GM21381 (cell line): ENCODE measurements at regions not wholly inside any gene's neighbourhood (a gene's known extent, or its start where the extent isn't known, plus 50 kb on each side); places are given as distances from the start of the nearest gene placed in this dataset.
"Not testable (repeated sequence)": the region's sequence is repeated elsewhere in the genome, so short reads cannot be mapped to it uniquely, and the experiment has no call there.

Source experiments
- ATAC-seq: cut with Tn5 transposase; IDR thresholded peaks from one replicate; pipeline ENCODE4 v1.9.1; 2021; ENCODE audit warnings: mild to moderate bottlenecking, moderate library complexity; ENCODE audit not compliant: unreplicated experiment

DNA sequence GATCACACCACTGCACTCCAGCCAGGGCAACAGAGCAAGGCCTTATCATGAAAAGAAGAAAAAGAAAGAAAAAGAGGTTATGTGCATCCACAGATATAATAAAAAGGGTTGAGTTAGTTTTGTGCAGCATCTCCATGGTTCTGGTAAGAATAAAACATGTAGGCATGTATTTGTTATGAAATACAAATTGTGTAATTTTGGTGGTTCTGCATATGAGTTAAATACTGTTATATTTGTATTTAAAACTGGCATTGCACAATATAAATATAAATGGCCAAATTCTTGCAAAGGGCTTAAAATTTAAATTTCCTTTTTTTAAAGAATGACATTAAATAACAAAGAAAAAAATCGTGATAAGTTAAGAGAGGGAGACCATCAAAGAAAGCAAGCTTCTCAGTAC, 159.1 kb upstream of the PREP start:
- no peak for ATAC-seq

DNA sequence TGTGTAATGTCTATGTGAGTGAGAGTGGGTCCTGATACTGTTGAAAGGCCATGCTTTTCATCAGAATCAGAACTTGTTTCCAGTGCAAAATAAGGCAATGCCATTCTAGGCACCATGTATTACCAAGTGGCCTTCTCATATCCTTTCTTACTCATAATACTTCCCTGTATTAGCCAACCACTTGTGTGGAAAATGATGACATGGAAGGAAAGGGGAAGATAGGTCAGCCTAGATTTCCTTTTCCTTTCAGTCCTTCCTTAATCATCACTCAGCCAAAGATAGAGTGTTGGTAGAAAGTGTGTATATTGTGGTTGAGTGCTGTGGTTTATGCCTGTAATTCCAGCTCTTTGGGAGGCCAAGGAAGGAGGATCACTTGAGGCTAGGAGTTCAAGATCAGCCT, 158.6 kb upstream of the PREP start:
- no peak for ATAC-seq

DNA sequence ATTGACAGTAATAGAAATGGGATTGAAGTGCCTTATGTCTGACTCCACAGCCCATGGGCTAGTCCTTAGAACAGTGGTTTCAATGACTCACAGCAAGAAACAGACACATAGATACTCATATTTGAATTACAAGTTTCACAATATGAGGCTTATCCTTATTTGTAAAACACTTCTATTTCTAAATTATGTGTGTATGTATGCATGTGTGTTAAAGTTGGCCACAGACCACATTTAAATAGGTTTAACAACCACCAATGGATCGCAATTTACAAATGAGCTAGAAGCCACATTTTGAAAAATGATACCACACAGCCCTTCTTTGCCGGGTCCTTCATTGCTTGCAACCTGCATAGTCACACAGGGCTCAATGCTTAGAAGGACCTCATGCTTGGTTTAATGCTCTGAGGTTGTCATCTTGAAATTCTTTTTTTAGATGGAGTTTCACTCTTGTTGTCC, 157.8 kb upstream of the PREP start:
- peak; percentile 82 for ATAC-seq

DNA sequence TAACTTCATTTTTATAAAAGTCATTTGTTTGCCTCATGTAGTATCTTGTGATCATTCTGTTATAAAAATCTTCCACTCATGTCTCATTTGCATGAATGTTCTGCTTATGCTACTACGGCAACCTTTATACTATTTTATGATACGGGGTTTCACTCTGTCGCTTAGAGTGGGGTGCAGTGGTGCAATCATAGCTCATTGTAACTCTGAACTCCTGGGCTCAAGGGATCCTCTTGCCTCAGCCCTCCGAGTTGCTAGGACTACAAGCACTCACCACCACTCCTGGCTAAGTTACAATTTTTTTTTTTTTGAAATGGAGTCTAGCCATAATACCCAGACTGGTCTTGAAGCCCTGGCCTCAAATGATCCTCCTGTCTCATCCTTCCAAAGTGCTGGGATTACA, 154.4 kb upstream of the PREP start:
- ATAC-seq, result no peak

DNA sequence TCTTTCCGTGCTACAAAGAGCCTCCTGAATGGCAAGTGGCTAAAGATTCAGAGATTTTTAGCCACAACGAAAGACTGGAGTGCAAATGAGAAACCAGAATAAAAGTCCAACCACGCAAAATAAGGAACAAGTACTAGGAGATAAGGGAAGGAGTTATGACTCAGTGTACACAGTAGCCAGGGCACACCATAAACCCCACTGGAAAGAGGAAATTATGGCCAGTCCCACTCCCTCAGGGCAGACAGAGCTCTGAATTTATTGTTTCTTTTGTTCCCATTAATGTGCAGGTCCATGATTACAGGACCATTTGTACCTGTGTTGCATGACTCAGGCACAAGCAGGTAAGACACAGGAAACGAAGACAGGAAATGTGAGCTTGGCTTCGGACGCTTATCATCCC, 150.3 kb upstream of the PREP start:
- no peak for ATAC-seq

DNA sequence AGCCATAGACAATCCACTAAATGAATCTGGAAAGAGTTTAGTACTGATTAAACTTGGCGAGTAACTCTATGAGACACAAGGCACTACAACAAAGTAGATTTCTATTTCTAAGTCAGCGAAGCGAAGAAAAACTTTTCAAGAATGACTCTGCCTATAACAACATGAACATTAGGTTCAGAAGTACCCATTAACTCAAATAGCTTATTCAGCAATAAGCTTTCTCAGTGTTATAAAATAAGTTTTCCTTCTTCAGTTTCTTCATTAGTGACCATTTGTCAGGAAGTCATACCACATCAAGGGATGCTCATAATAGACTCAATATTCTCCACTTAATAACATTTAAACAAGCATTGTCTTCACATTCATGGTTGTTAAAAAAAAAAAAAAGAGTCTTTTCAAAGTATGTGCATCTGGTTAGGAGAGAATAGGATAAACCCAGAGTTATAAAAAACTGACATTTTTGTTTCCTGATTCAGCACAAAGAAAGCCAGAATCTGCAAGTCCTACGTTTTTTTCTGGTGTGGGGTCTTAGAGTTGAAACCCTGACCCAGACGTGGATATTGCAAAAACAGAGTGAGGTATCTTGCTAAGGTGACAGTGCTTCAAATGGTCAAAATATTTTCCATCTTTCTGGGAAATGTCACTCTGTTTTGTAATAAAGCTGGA, 148.2 kb upstream of the PREP start:
- ATAC-seq, result no peak

DNA sequence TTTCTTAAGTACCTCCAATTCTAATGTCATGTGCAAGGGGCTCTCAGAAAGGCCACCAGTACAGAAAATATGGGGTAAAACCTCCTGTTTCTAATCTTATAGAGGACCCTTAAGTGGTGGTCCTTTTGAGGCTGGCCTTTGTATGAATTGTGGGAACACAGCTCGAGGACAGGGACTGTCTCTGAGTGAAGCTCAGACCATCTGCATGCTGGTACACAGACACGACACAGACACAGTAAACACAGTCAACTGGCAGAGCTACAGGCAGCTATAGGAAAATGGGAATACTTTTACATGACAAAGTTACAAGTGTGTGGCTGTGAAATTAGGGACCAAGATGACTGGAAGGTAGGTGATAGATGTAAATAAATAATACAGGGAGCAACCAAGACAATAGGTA, 143.9 kb upstream of the PREP start:
- ATAC-seq, result no peak

DNA sequence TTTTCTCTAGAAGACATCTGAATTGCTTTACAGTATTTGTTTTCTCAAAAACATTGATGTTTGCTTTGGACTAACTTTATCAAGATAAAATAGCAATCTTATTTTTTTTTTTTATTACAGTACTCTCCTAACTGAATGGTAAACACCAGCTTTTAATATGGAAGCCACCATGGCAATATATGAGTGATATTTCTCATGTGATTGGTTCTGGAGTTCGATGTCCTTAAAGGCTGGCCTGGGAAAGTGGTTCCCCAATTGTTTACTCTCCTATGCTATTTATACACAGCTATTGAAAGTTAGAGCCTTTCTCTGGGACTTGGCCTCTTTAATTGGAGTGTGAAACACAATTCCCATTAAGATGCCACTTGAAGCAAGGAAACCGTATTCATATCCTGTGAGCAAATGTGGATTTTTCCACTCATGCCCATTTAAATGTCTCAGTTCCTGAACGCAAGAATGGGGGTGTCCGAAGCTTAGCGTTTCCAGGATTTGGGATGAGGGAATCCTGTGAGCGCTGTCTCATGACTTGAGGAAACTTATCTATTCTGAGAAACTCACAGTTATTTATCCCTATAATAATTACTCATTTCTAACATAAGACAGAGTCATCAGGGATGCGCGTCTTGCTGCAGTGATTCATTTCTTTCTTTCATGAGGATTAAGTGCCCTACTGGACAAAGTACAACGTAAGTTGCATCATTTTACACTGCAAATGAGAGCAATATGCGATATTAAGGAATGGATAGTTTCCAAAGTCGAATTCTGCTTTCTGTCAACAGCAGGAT, 143.3 kb upstream of the PREP start:
- no peak for ATAC-seq

DNA sequence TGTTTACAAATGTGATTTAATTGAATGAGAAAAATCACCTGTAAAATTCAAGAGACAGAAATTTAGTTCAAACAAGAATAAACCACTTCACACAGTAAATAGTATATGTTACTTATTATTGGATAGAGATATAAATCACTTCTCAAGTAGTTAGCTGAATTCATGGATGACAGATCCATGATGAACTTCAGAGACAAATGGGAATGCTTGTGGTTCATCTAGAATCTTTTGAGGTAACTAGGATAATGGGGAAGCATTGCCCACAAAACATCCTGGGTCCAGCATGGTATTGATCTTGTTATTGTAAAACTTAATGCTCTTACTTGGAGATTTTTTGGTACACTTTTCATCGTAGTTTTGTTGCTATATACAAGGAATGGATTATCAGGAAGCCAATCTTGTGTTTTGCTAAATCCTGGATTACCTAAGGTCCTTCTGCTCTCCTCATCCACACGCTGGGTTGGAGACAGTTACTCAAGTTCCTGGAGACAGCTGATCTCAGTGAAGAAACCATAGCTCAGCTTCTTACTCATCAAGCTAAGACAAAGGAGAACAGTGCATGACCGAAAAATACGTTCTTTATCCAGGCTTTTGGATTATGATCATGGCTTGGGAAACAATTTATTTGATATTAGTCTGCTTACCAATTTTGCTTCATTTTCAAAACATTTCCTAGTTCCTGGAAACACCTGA, 142.5 kb upstream of the PREP start:
- no peak for ATAC-seq

DNA sequence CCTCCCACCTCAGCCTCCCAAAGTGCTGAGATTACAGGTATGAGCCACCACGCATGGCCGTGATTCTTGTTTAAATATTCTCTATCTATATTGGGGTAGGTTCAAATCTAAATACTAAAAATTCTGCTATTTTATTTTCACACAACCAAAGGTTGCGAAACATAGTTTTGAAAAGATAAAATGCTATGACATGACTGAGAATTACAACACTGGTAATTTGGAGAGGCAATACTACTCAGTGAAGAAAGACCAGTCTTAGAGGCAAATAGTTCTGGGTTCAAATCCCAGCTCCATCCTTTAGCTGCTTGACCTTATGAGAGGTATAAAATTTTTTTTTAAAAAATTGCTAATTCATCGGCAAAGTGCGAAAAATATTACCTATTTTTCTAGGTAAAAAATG, 137.0 kb upstream of the PREP start:
- no peak for ATAC-seq

DNA sequence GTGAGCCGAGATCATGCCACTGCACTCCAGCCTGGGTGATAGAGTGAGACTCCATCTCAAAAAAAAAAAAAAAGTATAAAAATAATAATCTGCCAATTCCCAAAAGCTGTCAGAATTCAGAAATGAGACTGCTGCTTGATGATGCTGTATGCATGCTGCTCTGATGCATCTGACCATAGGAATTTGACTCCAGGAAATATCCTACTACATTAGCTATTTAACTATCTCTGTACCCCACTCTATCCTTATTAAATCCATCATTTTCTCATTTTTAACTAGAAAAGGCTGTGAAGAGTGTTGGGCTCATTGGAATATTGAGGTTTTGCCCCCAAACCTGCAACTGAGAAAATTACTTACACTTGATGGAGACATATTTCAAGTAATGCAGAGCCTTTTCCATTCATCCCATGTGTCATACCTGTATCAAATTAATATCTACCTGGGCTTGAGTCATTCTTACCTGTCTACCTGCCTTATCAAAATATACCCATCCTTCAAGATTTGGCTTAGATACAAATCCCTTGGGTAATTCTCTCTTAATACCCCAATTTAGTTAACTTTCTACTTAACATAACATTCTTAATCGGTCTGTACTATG, 135.2 kb upstream of the PREP start:
- no peak for ATAC-seq

DNA sequence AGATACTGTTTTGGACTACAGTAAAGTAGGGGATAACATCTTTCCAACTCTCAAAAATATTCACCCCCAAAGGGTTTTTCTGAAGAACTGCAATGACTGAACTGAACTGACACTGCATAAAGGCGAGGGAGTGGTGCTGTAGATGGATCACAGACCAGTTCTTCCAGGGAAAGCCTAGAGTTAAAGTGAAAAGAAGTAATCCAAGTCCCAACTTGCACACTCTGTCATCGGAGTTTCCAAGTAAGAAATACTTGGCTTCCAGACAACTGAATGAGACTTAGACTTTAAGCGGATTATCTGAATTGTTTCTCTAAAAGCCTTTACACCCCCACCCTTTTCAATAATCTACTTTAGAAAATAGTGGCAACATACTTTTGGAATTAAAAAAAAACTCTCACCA, 134.1 kb upstream of the PREP start:
- ATAC-seq, result no peak

DNA sequence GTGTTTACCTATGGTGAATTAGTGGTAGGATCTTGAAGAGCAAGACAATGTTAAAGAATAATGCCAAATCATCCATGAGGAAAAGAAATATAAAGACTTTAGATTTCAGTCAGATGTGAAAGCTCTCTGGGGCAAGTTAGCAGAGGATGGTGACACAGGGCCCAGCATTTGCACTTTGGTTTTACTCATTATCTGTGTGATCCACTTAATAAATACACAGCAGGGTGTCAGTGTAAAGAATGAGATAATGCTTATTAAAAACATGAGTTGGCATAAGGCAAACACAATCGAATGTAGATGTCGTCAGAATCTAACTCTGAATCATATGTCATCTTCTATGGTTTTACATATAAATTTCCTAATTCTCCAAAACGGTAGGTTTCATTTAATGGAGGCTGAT, 130.4 kb upstream of the PREP start:
- no peak for ATAC-seq

DNA sequence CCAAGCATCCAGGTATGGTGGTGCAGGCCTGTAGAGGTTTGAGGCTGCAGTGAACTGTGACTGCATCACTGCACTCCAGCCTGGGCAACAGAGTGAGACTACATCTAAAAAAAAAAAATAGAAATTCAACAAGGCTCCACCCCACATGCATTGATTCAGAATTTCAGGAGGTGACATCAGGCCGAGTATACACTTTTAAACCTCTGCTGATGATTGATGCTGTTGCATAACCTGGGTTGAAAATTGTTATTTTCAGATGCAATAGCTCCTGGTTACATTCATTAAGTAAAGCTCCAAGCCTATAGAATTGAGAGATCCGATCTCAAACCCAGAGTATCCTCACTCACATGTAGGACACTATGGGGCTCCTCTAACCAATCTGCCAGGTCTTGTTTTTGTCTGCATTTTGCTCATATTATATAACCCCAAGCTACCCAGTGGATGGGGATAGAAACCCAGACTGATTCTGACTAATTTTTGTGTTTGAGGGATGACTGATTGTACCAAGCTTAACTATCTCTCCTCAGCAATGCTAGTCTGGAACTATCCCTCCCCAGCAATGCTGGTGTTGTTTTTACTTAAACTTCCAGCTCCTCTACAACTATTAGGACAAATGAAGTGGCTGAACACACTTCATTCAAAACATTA, 123.5 kb upstream of the PREP start:
- ATAC-seq, result no peak

DNA sequence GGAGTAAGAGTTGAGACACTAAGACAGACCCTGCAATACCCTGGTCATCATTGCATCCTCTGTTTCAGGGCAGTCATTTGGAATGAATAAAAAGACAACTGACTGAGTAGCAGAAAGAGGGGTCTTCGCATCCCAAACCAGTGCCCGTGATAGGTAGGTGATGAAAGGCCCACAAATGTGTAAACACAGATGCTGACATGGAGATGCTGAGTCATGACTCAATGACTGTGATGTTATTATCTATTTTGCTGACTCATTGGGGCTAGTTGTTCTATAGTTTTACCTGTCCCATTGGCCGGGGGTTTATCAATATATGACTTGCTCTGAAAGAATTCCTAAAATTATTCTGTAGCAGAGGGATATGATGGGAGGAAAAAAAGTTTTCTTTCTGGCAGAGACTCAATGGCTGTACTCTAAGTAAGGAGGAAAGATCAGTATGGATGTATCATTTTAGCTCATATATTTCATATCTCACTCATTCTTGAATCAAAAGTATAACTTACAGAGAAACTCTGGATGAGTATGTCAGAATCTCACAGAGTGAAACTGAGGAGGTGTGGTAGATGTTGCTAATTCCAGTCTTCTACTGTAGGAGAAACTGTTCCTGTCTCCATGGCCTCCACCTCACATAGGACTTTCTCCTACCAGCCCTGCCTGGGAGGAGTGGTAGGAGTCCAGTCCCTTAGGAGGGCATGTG, 119.9 kb upstream of the PREP start:
- ATAC-seq, result no peak

DNA sequence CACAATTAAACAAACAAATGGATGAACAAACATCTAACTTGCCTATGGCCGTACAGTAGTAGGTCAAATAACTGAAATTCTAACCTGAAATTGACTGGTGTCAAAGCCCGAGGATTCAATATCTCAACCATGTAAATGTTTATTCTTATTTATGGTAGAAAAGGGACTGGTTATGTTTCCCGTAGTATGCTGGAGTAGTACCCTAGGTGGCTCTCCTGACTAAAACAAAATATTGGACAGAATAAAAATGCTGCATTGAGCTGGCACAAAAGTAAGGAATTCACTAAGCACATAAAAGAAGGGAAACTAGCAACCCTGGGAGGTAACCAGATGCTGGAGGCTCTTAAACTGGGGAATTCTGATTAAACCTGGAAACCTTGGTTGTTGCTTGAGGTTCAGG, 117.1 kb upstream of the PREP start:
- no peak for ATAC-seq

DNA sequence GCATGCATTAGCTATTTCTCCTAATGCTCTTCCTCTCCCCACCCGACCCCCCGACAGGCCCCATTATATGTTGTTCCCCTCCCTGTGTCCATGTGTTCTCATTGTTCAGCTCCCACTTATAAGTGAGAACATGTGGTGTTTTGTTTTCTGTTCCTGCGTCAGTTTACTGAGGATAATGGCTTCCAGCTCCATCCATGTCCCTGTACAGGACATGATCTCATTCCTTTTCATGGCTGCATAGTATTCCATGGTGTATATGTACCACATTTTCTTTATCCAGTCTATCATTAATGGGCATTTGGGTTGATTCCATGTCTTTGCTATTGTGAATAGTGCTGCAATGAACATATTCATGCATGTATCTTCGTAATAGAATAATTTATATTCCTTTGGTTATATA, 116.1 kb upstream of the PREP start:
- not testable (repeated sequence) for ATAC-seq

DNA sequence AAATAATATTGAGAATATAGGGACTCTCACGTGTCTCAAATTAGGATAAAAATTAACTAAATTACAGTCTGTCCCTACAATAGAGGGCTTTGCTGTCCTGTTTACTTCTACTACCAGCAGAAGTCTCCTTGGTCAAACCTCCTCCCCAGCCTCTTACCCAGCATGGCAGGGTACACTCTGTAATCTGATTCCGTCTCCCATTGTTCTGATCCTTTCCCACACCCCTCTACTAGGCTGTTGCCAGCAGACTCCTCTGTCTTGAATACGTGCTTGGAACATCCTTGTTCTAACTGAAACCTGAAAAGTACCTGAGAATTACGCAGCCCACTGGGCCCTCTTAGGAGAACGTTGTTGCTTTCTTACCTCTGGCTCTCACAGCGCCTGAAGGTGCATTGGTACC, 112.2 kb upstream of the PREP start:
- ATAC-seq, result no peak

DNA sequence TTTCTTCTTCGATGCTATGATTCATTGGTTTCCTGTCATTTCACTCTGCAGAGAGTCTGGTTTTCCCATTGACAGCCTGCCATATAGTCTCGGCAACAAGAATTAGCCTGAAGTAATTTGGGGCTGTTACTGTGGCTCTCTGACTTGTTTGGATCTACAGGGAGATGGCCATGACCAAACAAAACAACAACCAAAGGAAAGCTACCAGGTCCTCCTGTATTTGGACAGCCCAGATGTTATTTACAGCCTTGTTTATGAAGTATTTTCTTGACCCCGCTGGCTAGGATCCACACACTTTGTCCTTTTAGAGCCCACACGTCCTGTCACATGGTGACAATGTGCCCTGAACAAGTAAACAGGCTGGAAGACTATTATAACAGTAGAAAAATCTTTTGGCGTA, 111.4 kb upstream of the PREP start:
- ATAC-seq, result no peak

DNA sequence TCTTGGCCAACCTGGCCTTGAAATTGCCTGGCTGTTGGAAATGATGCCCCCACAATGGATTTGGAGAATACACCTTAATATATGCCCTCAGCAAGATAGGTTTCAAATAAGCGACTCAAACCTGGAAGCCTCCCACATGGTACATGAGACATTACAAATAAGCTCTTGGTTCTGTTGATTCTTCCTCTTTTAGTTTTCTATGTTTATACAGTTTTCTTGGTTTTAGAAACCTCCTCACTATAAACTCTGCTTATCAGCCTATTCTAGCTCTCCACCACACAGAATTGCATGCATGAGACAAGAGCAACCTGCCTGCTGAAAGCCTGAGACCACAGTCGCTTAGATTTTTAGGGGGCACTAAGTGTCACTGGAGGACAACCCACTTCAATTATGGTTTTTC, 108.8 kb upstream of the PREP start:
- no peak for ATAC-seq

DNA sequence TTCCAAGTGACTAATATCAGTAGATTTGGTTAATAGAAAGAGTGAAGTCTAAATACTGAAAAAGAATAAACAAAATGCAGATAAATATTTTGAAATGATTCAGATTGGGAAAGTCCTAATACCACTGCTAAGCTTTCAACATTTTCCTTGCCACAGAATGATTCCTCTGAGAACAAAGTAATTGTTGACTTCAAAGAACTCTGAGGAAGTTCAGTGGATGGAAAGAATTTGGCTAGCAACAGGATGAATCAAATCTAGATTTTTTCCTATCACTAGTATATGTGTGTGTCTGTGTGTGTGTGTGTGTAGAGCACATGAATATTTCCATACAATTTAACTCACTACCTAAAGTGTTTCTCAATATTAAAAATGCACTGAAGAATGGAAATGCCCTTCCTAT, 107.9 kb upstream of the PREP start:
- ATAC-seq, result no peak
